PC-9 (cell line): ENCODE measurements at regions not wholly inside any gene's neighbourhood (a gene's known extent, or its start where the extent isn't known, plus 50 kb on each side); places are given as distances from the start of the nearest gene placed in this dataset.
A peak's percentile ranks its signal among the peaks of the same experiment; 100 is the strongest.

Experiments
- BruUV-seq: library from RNA; stranded (reverse); fragments of 400-500 nt; replicated peaks from 2 replicates; lab custom pipeline; 2021; lab: Mats Ljungman, UMichigan
- CTCF ChIA-PET: fragments of 300-600 bp; sonication (Branson Sonifier 250); formaldehyde crosslinking; loops from one replicate; lab custom pipeline; 2022; ENCODE audit warnings: antibody characterized with exemption; lab: Charles Lee
- POLR2A ChIA-PET: fragments of 300-600 bp; sonication (Branson Sonifier 250); formaldehyde crosslinking; loops from one replicate; lab custom pipeline; 2022; ENCODE audit warnings: antibody characterized with exemption; ENCODE audit not compliant: unreplicated experiment; lab: Charles Lee
- DNase-seq, 2 experiments: peaks; one replicate each; pipeline versions ENCODE4 v3.0.0 to v3.0.0-alpha.2; 2015 to 2022; ENCODE audit warnings: mixed read lengths in 1 of 2
- H2AFZ ChIP-seq: fragments of 200-600 bp; sonication (generic); 2 replicates; pipeline ENCODE4 v1.8.1; 2017; ENCODE audit warnings: antibody characterized with exemption
- H3F3A ChIP-seq: fragments of 200-600 bp; sonication (generic); 2 replicates; pipeline ENCODE4 v1.8.1; 2017; ENCODE audit warnings: antibody characterized with exemption, mild to moderate bottlenecking, low read depth; ENCODE audit not compliant: insufficient read depth
- H3K27ac ChIP-seq: fragments of 200-600 bp; sonication (generic); 2 replicates; pipeline ENCODE4 v1.6.1; 2016; ENCODE audit warnings: mixed run types
- H3K27me3 ChIP-seq: fragments of 200-600 bp; sonication (generic); 2 replicates; pipeline ENCODE4 v1.6.1; 2016; ENCODE audit warnings: low read depth, mixed run types; ENCODE audit not compliant: insufficient read depth
- H3K36me3 ChIP-seq: fragments of 200-600 bp; sonication (generic); 2 replicates; pipeline ENCODE4 v1.6.1; 2016; ENCODE audit warnings: low read depth, mixed run types
- H3K4me1 ChIP-seq: fragments of 200-600 bp; sonication (generic); replicated peaks from 2 replicates; pipeline ENCODE4 v1.6.1; 2016; ENCODE audit warnings: mixed run types; ENCODE audit not compliant: insufficient read depth
- H3K4me2 ChIP-seq: fragments of 200-600 bp; sonication (generic); 2 replicates; pipeline ENCODE4 v1.6.1; 2017; ENCODE audit warnings: mixed run types
- H3K4me3 ChIP-seq: fragments of 200-600 bp; sonication (generic); 2 replicates; pipeline ENCODE4 v1.6.1; 2016; ENCODE audit warnings: mixed run types
- H3K79me2 ChIP-seq: fragments of 200-600 bp; sonication (generic); 2 replicates; pipeline ENCODE4 v1.6.1; 2017; ENCODE audit warnings: low read depth, mixed run types
- H3K9me2 ChIP-seq: fragments of 200-600 bp; sonication (generic); 2 replicates; pipeline ENCODE4 v1.8.1; 2017; ENCODE audit warnings: mild to moderate bottlenecking; ENCODE audit not compliant: insufficient read depth
- H3K9me3 ChIP-seq: fragments of 200-600 bp; sonication (generic); 2 replicates; pipeline ENCODE4 v1.8.1; 2016; ENCODE audit warnings: low read depth; ENCODE audit not compliant: insufficient read depth
- H4K20me1 ChIP-seq: fragments of 200-600 bp; sonication (generic); 2 replicates; pipeline ENCODE4 v1.8.1; 2017; ENCODE audit not compliant: insufficient read depth
- EZH2 ChIP-seq: fragments of 200-600 bp; sonication (generic); IDR thresholded peaks from 2 replicates; pipeline ENCODE4 v1.8.0; 2017; ENCODE audit warnings: antibody characterized with exemption, low read depth
- intact Hi-C: fragments of 100-400 bp; cut with micrococcal nuclease; formaldehyde crosslinking; loops from one replicate; pipeline ENCODE4 v1.10.0; 2022; ENCODE audit not compliant: unreplicated experiment
- TF ChIP-seq, protein P1 (sequence below): fragments of 200-600 bp; sonication (generic); conservative IDR thresholded peaks from 2 replicates; pipeline ENCODE4 v1.6.1; 2017; ENCODE audit warnings: mixed run types, antibody characterized with exemption, mild to moderate bottlenecking, moderate library complexity

GRCh38 chr1:199758626-199759255 lies 268.8 kb upstream of the NR5A2 start:
- Histone ChIP-seq H3K9me2 (no peaks in the 10 kb centered on the region), H3K27ac (peak overlapping the region; percentile 91), H3K9me3 (peaks cover 13% of the 10 kb centered on the region), H3K4me3 (peak overlapping the region; percentile 37; the same call in 1 of the 2 replicates), H3K4me2 (peak overlapping the region; percentile 63), H3K79me2 (no peaks in the 10 kb centered on the region), H3K36me3 (no peaks in the 10 kb centered on the region), H3K4me1 (peaks cover 28% of the 10 kb centered on the region), H4K20me1 (no peaks in the 10 kb centered on the region), H3K27me3 (no peaks in the 10 kb centered on the region), H2AFZ (peak overlapping the region; percentile 57), H3F3A (peaks cover 23% of the 10 kb centered on the region)
- BruUV-seq, result TSS peak; percentile 98
- intact Hi-C loops, result loop anchor here (1.0 to 2.0 kb wide), 3 partner anchors 16 to 74 kb away; no protein-coding TSS in a partner anchor
- CTCF ChIA-PET, result no interaction called here
- TF ChIP-seq, protein P1, sequence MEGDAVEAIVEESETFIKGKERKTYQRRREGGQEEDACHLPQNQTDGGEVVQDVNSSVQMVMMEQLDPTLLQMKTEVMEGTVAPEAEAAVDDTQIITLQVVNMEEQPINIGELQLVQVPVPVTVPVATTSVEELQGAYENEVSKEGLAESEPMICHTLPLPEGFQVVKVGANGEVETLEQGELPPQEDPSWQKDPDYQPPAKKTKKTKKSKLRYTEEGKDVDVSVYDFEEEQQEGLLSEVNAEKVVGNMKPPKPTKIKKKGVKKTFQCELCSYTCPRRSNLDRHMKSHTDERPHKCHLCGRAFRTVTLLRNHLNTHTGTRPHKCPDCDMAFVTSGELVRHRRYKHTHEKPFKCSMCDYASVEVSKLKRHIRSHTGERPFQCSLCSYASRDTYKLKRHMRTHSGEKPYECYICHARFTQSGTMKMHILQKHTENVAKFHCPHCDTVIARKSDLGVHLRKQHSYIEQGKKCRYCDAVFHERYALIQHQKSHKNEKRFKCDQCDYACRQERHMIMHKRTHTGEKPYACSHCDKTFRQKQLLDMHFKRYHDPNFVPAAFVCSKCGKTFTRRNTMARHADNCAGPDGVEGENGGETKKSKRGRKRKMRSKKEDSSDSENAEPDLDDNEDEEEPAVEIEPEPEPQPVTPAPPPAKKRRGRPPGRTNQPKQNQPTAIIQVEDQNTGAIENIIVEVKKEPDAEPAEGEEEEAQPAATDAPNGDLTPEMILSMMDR, result no peak
- TF ChIP-seq EZH2, result no peak
- no peak for DNase-seq
- POLR2A ChIA-PET, result interaction anchor here (0.7 kb wide), 2 partner anchors 71 to 72 kb away, joined by 3 to 4 read pairs; no protein-coding TSS in a partner anchor

DNA sequence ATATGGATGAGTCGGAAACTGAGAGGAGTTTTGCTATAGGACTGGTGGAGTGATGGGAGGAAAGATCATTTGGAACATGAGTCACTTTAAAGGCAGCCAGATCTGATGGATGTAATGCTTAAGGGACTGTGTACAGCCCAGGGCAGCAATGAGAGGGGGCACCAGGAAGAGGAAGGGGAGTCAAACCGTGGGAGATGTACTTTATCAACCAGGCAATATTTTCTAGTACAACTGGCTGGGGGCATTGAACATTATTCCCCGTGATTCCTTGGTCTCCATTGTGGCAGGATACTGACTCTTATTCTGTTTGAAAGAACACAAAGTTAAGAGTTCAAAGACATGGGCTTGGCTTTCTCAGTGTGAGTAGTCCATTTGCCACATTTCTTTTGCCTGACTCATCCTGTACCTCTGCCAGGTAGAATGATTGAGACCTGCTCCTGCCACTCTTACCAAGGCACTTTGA lies 268.2 kb upstream of the NR5A2 start:
- H3K4me3 ChIP-seq, result peak overlapping the region; percentile 37; the same call in 1 of the 2 replicates
- ChIA-PET CTCF (no interaction called here), POLR2A (interaction anchor here (0.7 kb wide), 2 partner anchors 72 kb away, joined by 3 to 4 read pairs; no protein-coding TSS in a partner anchor)
- no peaks in the 10 kb centered on the region for H4K20me1 ChIP-seq
- H3K36me3 ChIP-seq, result no peaks in the 10 kb centered on the region
- H3K79me2 ChIP-seq, result no peaks in the 10 kb centered on the region
- H3K4me2 ChIP-seq, result peak overlapping the region; percentile 63
- DNase-seq, result peak; percentile 70 to 89
- peak overlapping the region; percentile 57 for H2AFZ ChIP-seq
- H3K9me2 ChIP-seq, result no peaks in the 10 kb centered on the region
- peaks cover 28% of the 10 kb centered on the region for H3K4me1 ChIP-seq
- peaks cover 11% of the 10 kb centered on the region for H3K9me3 ChIP-seq
- TF ChIP-seq, protein P1, result no peak
- TF ChIP-seq EZH2, result no peak
- H3K27me3 ChIP-seq, result no peaks in the 10 kb centered on the region
- H3F3A ChIP-seq, result peaks cover 23% of the 10 kb centered on the region
- intact Hi-C loops, result loop anchor here (1.0 to 2.0 kb wide), 3 partner anchors 17 to 74 kb away; no protein-coding TSS in a partner anchor
- no TSS peak for BruUV-seq
- H3K27ac ChIP-seq, result peak overlapping the region; percentile 91

GRCh38 chr1:199762572-199762971 lies 264.9 kb upstream of the NR5A2 start:
- DNase-seq, result no peak
- CTCF ChIA-PET, result no interaction called here

More at GRCh38 chr1:199762572-199762971, 264.9 kb upstream of the NR5A2 start:
- no peaks in the 10 kb centered on the region for H3K36me3 ChIP-seq
- H3F3A ChIP-seq, result peaks cover 23% of the 10 kb centered on the region
- H3K79me2 ChIP-seq, result no peaks in the 10 kb centered on the region
- H3K4me2 ChIP-seq, result no peak overlapping the region
- POLR2A ChIA-PET, result no interaction called here
- H3K27me3 ChIP-seq, result no peaks in the 10 kb centered on the region
- no peak overlapping the region for H3K27ac ChIP-seq
- H4K20me1 ChIP-seq, result no peaks in the 10 kb centered on the region
- no peaks in the 10 kb centered on the region for H3K9me2 ChIP-seq
- H3K9me3 ChIP-seq, result peaks cover 35% of the 10 kb centered on the region
- TF ChIP-seq, protein P1, result no peak
- no peak for TF ChIP-seq EZH2
- H3K4me1 ChIP-seq, result peaks cover 25% of the 10 kb centered on the region
- intact Hi-C loops, result no loop called here
- no peak overlapping the region for H3K4me3 ChIP-seq
- BruUV-seq, result no TSS peak
- no peak overlapping the region for H2AFZ ChIP-seq
